Fibroblast of villous mesenchyme (primary cell): ENCODE measurements at regions not wholly inside any gene's neighbourhood (a gene's known extent, or its start where the extent isn't known, plus 50 kb on each side); places are given as distances from the start of the nearest gene placed in this dataset.

Source experiments
- DNase-seq: peaks from one replicate; pipeline ENCODE4 v3.0.0-alpha.2; 2010; ENCODE audit warnings: low read depth
- H3K4me3 ChIP-seq: 2 replicates; pipeline ENCODE4 v1.5.1; 2011; ENCODE audit warnings: low read depth, mild to moderate bottlenecking, low read length
- TF ChIP-seq, protein P1 (sequence below): IDR thresholded peaks from 2 replicates; pipeline ENCODE4 v1.5.1; 2012; ENCODE audit warnings: low read depth, mild to moderate bottlenecking, low read length; ENCODE audit not compliant: insufficient read depth

DNA sequence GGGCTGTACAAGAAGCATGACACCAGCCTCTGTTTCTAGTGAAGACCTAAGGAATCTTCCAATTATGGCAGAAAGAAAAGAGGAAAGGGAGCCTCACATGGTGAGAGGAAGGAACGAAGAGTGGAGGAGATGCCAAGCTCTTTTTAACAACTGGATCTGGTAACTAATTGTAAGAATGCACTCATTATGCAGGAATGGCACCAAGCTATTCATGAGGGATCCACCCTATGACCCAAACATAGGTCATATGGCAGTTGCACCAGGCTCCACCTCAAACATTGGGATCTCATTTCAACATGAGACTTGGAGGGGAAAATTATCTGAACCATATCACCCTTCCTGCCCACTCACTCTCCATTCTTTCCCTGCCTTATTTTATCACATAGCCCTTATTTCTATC is 496.0 kb upstream of the SPTLC3 start:
- no peak overlapping the region for H3K4me3 ChIP-seq
- TF ChIP-seq, protein P1, sequence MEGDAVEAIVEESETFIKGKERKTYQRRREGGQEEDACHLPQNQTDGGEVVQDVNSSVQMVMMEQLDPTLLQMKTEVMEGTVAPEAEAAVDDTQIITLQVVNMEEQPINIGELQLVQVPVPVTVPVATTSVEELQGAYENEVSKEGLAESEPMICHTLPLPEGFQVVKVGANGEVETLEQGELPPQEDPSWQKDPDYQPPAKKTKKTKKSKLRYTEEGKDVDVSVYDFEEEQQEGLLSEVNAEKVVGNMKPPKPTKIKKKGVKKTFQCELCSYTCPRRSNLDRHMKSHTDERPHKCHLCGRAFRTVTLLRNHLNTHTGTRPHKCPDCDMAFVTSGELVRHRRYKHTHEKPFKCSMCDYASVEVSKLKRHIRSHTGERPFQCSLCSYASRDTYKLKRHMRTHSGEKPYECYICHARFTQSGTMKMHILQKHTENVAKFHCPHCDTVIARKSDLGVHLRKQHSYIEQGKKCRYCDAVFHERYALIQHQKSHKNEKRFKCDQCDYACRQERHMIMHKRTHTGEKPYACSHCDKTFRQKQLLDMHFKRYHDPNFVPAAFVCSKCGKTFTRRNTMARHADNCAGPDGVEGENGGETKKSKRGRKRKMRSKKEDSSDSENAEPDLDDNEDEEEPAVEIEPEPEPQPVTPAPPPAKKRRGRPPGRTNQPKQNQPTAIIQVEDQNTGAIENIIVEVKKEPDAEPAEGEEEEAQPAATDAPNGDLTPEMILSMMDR: no peak
- no peak for DNase-seq

DNA sequence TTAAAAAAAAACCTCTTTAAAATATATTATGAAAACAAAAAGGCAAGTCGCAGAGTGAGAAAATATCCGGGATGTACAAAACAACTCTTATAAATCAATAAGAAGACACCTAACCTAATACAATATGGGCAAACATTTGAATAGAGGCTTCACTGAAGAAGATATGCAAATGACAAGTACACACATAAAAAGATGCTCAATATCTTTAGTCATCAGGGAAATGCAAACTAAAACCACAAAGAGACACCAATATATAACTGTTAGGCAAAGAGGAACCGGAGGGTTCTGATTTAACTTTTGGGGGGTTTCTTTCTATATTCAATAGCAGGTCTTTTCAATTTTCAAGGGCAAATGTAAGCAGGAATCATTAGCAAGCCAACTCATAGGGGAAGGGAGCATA is 480.7 kb upstream of the SPTLC3 start:
- TF ChIP-seq, protein P1: no peak
- DNase-seq: no peak

DNA sequence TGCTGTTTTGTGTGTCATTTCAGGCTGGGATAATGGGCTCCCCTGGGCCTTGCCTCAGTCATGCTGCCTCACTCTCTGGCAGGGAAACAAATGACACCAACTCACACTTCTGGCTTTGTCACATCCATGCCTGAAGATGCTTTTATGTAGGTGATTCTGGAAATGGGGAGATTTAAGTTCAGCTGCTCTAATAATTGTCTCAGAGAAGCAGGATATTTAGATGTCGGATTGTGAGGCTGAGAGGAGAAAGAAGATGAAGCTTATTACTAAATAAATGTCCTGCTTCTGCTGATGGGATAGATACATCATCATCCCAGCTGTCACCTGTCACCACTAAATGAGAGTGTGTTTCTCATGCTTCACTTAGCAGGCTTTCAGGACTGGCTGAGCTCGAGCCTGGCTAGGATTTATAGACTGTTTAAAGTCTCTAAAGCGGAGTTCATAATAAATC is 480.2 kb upstream of the SPTLC3 start:
- TF ChIP-seq, protein P1: no peak
- no peak for DNase-seq

More for the DNA sequence above, 480.7 kb upstream of the SPTLC3 start:
- H3K4me3 ChIP-seq: no peak overlapping the region

DNA sequence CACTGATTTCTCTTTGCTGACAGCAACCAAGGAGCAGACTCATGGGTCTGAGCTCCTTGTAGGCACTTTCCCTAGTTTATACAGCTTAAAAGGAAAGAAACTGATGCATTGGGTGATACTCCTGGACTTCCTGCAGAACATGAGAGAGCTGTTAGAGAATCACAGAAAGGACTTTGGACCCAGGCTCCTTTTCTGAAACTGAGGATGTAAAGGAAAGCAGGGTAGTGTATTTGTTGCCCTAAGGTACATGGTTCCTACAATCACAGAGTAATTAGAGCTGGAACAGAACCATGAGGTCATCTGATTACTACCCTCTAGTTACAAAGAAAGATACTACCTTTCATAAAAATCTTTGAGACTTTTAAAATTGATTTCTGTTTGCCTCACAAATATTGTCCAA is 477.1 kb upstream of the SPTLC3 start:
- no peak overlapping the region for H3K4me3 ChIP-seq
- DNase-seq: no peak
- TF ChIP-seq, protein P1: no peak

More for the DNA sequence above, 480.2 kb upstream of the SPTLC3 start:
- H3K4me3 ChIP-seq: no peak overlapping the region

DNA sequence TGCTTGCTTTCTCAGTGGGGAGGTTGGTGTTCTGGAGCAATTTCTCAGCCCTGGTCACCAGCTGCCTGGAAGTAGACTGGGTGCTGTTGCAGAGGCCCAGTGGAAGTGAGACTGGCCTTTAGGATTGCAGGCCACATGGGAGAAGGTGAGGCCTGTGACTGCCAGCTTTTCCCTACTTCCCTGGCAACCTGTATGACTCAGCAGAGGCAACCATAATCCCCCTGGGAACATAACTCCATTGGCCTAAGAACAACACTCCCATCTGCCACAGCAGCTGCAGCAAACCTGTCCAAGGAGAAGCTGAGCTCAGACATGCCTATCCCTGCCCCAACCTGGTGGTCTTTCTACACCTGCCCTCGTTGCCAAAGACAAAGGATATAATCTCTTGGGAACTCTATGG is 473.5 kb upstream of the SPTLC3 start:
- no peak for DNase-seq
- TF ChIP-seq, protein P1: no peak
- no peak overlapping the region for H3K4me3 ChIP-seq

DNA sequence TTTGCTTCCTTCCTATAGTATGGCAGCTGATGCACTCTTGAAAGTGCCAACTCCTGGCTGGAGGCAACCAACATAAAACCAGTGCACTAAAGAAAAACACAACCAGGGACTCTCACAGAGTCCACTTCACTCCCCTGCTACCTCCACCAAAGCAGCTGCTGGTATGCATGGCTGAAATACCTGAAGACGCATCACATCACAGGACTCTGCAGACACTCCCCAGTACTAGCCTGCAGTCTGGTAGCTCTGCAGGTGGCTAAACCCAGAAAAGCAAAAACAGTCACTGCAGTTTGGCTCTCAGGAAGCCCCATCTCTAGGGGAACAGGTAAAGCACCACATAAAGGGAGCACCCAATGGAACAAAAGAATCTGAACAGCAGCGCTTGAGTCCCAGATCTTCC is 473.0 kb upstream of the SPTLC3 start:
- no peak for DNase-seq
- TF ChIP-seq, protein P1: no peak
- no peak overlapping the region for H3K4me3 ChIP-seq

DNA sequence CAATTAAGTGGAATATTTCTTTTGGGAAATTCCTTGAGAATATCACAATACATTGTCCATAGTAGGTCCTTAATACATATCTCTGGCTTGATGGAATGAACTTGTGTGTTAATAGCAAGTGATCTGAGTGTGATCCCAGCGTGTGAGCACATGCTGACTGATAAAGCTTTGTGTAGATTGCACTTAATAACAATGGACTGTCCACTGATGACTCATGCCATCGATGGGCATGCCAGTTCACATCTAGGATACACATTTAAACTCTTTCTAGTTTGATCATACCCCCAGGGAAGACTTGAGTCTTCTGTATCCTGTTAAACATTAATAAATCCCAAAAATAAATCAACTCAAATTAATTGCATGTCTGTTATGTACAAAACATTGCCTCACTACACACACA is 454.3 kb upstream of the SPTLC3 start:
- TF ChIP-seq, protein P1: no peak
- no peak for DNase-seq
- no peak overlapping the region for H3K4me3 ChIP-seq
